ENCODE measurements at regions not wholly inside any gene's neighbourhood (a gene's known extent, or its start where the extent isn't known, plus 50 kb on each side); places are given as distances from the start of the nearest gene placed in this dataset.

GRCh38 chr2:215667585-215668377 is 231.9 kb upstream of the FN1 start:
- no peak for DNase-seq (ENCODE audit: low read depth in 4 of 4, low spot score in 3 of 4)

- DNase-seq (ENCODE audit: low read depth in 4 of 4, low spot score in 3 of 4): no peak
These were observed 229.1 kb upstream of the FN1 start for GRCh38 chr2:215664847-215665525.

- no peak for DNase-seq (ENCODE audit: low read depth in 4 of 4, low spot score in 3 of 4)
These were observed 226.8 kb upstream of the FN1 start for GRCh38 chr2:215662715-215663114.

- no peak for DNase-seq (ENCODE audit: low read depth in 4 of 4, low spot score in 3 of 4)
These were observed 224.8 kb upstream of the FN1 start for GRCh38 chr2:215660687-215661086.

GRCh38 chr2:215659650-215660049 is 223.8 kb upstream of the FN1 start:
- DNase-seq (ENCODE audit: low read depth in 4 of 4, low spot score in 3 of 4): no peak

- DNase-seq (ENCODE audit: low read depth in 4 of 4, low spot score in 3 of 4): no peak
These were observed 222.9 kb upstream of the FN1 start for GRCh38 chr2:215658635-215659305.

GRCh38 chr2:215657844-215658243 is 222.0 kb upstream of the FN1 start:
- no peak for DNase-seq (ENCODE audit: low read depth in 4 of 4, low spot score in 3 of 4)

GRCh38 chr2:215654148-215654819 is 218.4 kb upstream of the FN1 start:
- DNase-seq (ENCODE audit: low read depth in 4 of 4, low spot score in 3 of 4): no peak

GRCh38 chr2:215653344-215654030 is 217.6 kb upstream of the FN1 start:
- no peak for DNase-seq (ENCODE audit: low read depth in 4 of 4, low spot score in 3 of 4)

- DNase-seq (ENCODE audit: low read depth in 4 of 4, low spot score in 3 of 4): no peak
These were observed 216.5 kb upstream of the FN1 start for GRCh38 chr2:215652388-215652787.

- DNase-seq (ENCODE audit: low read depth in 4 of 4, low spot score in 3 of 4): no peak
These were observed 215.5 kb upstream of the FN1 start for GRCh38 chr2:215651412-215651811.

GRCh38 chr2:215644233-215644897 is 208.5 kb upstream of the FN1 start:
- no peak for DNase-seq (ENCODE audit: low read depth in 4 of 4, low spot score in 3 of 4)

GRCh38 chr2:215638687-215639086 is 202.8 kb upstream of the FN1 start:
- no peak for DNase-seq (ENCODE audit: low read depth in 4 of 4, low spot score in 3 of 4)

GRCh38 chr2:215637651-215638050 is 201.8 kb upstream of the FN1 start:
- DNase-seq (ENCODE audit: low read depth in 4 of 4, low spot score in 3 of 4): no peak

GRCh38 chr2:215636816-215637215 is 200.9 kb upstream of the FN1 start:
- DNase-seq (ENCODE audit: low read depth in 4 of 4, low spot score in 3 of 4): no peak

GRCh38 chr2:215635788-215636139 is 199.9 kb upstream of the FN1 start:
- no peak for DNase-seq (ENCODE audit: low read depth in 4 of 4, low spot score in 3 of 4)

GRCh38 chr2:215635071-215635787 is 199.4 kb upstream of the FN1 start:
- DNase-seq (ENCODE audit: low read depth in 4 of 4, low spot score in 3 of 4): no peak

GRCh38 chr2:215633360-215633759 is 197.5 kb upstream of the FN1 start:
- DNase-seq (ENCODE audit: low read depth in 4 of 4, low spot score in 3 of 4): no peak

GRCh38 chr2:215631696-215632095 is 195.8 kb upstream of the FN1 start:
- no peak for DNase-seq (ENCODE audit: low read depth in 4 of 4, low spot score in 3 of 4)

All from left renal pelvis (tissue), 4 donors.